Nucleus accumbens (tissue), 56 donors: ENCODE measurements at regions not wholly inside any gene's neighbourhood (a gene's known extent, or its start where the extent isn't known, plus 50 kb on each side); places are given as distances from the start of the nearest gene placed in this dataset.
"Not testable (repeated sequence)": the region's sequence is repeated elsewhere in the genome, so short reads cannot be mapped to it uniquely, and the experiment has no call there.

Experiments used
- DNase-seq, 56 donors: peaks; one replicate each; lab custom pipeline; 2025; lab: John Stamatoyannopoulos, UW

GRCh38 chr7:155226261-155227003 lies 71.2 kb upstream of the INSIG1 start:
- DNase-seq, result no peak

GRCh38 chr7:155227004-155227787 lies 70.5 kb upstream of the INSIG1 start:
- DNase-seq, result no peak

GRCh38 chr7:155227788-155228458 lies 69.8 kb upstream of the INSIG1 start:
- no peak for DNase-seq

GRCh38 chr7:155228459-155228845 lies 69.2 kb upstream of the INSIG1 start:
- no peak for DNase-seq

- DNase-seq, result no peak
Measured at GRCh38 chr7:155228894-155229293, 68.8 kb upstream of the INSIG1 start.

- peak in 1 of 56 donors; percentile 51 for DNase-seq
Measured at GRCh38 chr7:155229548-155230168, 68.0 kb upstream of the INSIG1 start.

GRCh38 chr7:155230169-155230593 lies 67.5 kb upstream of the INSIG1 start:
- peak in 47 of 56 donors; percentile 10 to 91 (median 66) for DNase-seq

- DNase-seq, result no peak
Measured at GRCh38 chr7:155231241-155231800, 66.4 kb upstream of the INSIG1 start.

- no peak for DNase-seq
Measured at GRCh38 chr7:155231941-155232340, 65.7 kb upstream of the INSIG1 start.

GRCh38 chr7:155232911-155233310 lies 64.8 kb upstream of the INSIG1 start:
- DNase-seq, result no peak

GRCh38 chr7:155233311-155234157 lies 64.1 kb upstream of the INSIG1 start:
- no peak for DNase-seq

- peak in 2 of 56 donors; percentile 3 to 23 for DNase-seq
Measured at GRCh38 chr7:155234158-155234492, 63.6 kb upstream of the INSIG1 start.

GRCh38 chr7:155234950-155235789 lies 62.5 kb upstream of the INSIG1 start:
- DNase-seq, result no peak

- no peak for DNase-seq
Measured at GRCh38 chr7:155236386-155236785, 61.3 kb upstream of the INSIG1 start.

GRCh38 chr7:155237297-155237696 lies 60.4 kb upstream of the INSIG1 start:
- no peak for DNase-seq

- DNase-seq, result no peak
Measured at GRCh38 chr7:155237730-155238129, 59.9 kb upstream of the INSIG1 start.

GRCh38 chr7:155239431-155240087 lies 58.1 kb upstream of the INSIG1 start:
- DNase-seq, result not testable (repeated sequence)

- no peak for DNase-seq
Measured at GRCh38 chr7:155244675-155245074, 53.0 kb upstream of the INSIG1 start.
